ENCODE measurements at regions not wholly inside any gene's neighbourhood (a gene's known extent, or its start where the extent isn't known, plus 50 kb on each side); places are given as distances from the start of the nearest gene placed in this dataset.

DNA sequence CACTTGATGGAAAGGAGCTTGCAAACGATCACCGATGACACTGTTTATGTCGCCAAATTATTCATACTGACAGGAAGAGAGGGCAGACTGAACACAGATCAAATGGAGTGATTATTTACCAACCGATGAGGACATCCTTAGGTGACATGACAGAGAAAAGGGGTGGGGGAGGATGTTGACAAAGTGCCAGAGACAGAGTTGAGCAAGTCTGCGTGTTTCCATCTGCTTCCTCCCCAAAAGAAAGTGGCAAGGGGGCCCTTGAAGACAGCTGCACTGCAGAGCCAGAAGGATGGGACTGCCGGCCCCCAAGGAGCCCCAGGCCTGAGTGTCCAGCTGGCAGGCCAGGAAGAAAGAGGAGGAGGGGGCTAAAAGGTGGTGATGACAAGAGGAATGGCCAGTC lies 191.0 kb upstream of the RPL38 start:
- ChIA-PET POLR2A (ENCODE audit: unreplicated experiment) (no interaction called here), CTCF (no interaction called here)
- Histone ChIP-seq H3K4me1 (ENCODE audit: insufficient read depth, low read length) (no peaks in the 10 kb centered on the region), H3K79me2 (ENCODE audit: low read length) (no peaks in the 10 kb centered on the region), H2AFZ (ENCODE audit: low read length) (no peak overlapping the region), H3F3A (ENCODE audit: low read length, unreplicated experiment) (no peaks in the 10 kb centered on the region), H3K4me3 (ENCODE audit: low read length) (no peak overlapping the region), H3K9me2 (replicated peaks; ENCODE audit: low read length) (no peaks in the 10 kb centered on the region), H3K27ac (ENCODE audit: low read length) (no peak overlapping the region), H4K20me1 (ENCODE audit: low read length) (no peaks in the 10 kb centered on the region), H3K27me3 (ENCODE audit: low read length) (peaks cover 78% of the 10 kb centered on the region), H3K36me3 (ENCODE audit: low read depth, low read length) (no peaks in the 10 kb centered on the region), H3K4me2 (ENCODE audit: low read length) (no peak overlapping the region), H3K9ac (ENCODE audit: low read length) (no peak overlapping the region), H3K9me3 (ENCODE audit: low read length) (no peaks in the 10 kb centered on the region)
- no TSS peak for BruUV-seq (replicated peaks)
- ATAC-seq (no peak), DNase-seq (no peak)
- TF ChIP-seq, protein P1, sequence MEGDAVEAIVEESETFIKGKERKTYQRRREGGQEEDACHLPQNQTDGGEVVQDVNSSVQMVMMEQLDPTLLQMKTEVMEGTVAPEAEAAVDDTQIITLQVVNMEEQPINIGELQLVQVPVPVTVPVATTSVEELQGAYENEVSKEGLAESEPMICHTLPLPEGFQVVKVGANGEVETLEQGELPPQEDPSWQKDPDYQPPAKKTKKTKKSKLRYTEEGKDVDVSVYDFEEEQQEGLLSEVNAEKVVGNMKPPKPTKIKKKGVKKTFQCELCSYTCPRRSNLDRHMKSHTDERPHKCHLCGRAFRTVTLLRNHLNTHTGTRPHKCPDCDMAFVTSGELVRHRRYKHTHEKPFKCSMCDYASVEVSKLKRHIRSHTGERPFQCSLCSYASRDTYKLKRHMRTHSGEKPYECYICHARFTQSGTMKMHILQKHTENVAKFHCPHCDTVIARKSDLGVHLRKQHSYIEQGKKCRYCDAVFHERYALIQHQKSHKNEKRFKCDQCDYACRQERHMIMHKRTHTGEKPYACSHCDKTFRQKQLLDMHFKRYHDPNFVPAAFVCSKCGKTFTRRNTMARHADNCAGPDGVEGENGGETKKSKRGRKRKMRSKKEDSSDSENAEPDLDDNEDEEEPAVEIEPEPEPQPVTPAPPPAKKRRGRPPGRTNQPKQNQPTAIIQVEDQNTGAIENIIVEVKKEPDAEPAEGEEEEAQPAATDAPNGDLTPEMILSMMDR (conservative IDR thresholded peaks at IDR 0.05; ENCODE audit: low read depth, low read length): no peak
- TF ChIP-seq EZH2phosphoT487 (IDR thresholded peaks at IDR 0.05; ENCODE audit: borderline replicate concordance, low read length) (no peak), EZH2 (IDR thresholded peaks at IDR 0.05; ENCODE audit: low read length, unreplicated experiment) (no peak)
- intact Hi-C loops (cut with micrococcal nuclease): no loop called here

DNA sequence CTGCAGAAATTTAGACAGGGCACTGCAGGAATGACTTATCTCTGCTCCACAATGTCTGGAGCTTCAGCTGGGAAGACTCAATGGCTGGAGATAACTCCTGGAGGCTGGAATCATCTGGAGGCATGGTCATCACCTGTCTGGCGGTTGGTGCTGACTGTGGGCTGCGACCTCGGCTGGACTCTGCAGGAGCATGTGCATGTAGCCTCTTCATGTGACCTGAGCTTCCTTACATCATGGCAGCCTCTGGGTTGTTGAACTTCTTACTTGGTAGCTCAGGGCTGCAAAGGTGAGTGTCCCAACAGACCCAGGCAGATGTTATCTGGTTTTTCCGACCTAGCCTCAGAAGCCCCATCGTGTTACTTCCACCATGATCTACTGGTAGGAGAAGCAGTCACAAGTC lies 188.2 kb upstream of the RPL38 start:
- Histone ChIP-seq H3K27me3 (ENCODE audit: low read length) (peaks cover 82% of the 10 kb centered on the region), H3K27ac (ENCODE audit: low read length) (no peak overlapping the region), H2AFZ (ENCODE audit: low read length) (no peak overlapping the region), H3K36me3 (ENCODE audit: low read depth, low read length) (no peaks in the 10 kb centered on the region), H3K4me1 (ENCODE audit: insufficient read depth, low read length) (no peaks in the 10 kb centered on the region), H3K9me2 (replicated peaks; ENCODE audit: low read length) (no peaks in the 10 kb centered on the region), H3K9me3 (ENCODE audit: low read length) (no peaks in the 10 kb centered on the region), H3K4me3 (ENCODE audit: low read length) (no peak overlapping the region), H3K9ac (ENCODE audit: low read length) (no peak overlapping the region), H3K79me2 (ENCODE audit: low read length) (no peaks in the 10 kb centered on the region), H3K4me2 (ENCODE audit: low read length) (no peak overlapping the region), H4K20me1 (ENCODE audit: low read length) (no peaks in the 10 kb centered on the region), H3F3A (ENCODE audit: low read length, unreplicated experiment) (no peaks in the 10 kb centered on the region)
- no peak for DNase-seq
- no TSS peak for BruUV-seq (replicated peaks)
- ChIA-PET CTCF (no interaction called here), POLR2A (ENCODE audit: unreplicated experiment) (no interaction called here)
- no peak for TF ChIP-seq EZH2phosphoT487 (IDR thresholded peaks at IDR 0.05; ENCODE audit: borderline replicate concordance, low read length)
- TF ChIP-seq, protein P1 (conservative IDR thresholded peaks at IDR 0.05; ENCODE audit: low read depth, low read length): no peak
- no peak for TF ChIP-seq EZH2 (IDR thresholded peaks at IDR 0.05; ENCODE audit: low read length, unreplicated experiment)
- no peak for ATAC-seq
- intact Hi-C loops (cut with micrococcal nuclease): no loop called here

DNA sequence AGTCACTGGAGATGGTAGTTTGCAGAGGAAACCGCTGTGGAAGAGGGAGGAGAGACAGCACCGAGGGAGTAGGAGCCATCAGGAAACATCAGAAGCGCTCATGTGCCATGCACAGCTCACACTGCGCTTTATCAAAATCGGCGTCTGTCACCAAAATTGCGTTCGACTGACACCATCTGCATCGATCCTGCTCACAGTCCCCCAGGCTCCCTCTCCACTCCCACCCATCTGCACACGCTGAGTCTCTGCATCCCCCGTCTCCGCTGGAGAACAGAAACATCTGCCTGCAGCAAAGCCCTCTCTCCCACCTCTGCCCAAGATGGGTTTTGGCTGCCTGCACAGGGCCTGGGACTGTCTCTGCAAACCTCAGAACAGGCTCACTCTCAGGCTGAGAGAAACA lies 187.5 kb upstream of the RPL38 start:
- no peak overlapping the region for H3K4me3 ChIP-seq (ENCODE audit: low read length)
- TF ChIP-seq EZH2phosphoT487 (IDR thresholded peaks at IDR 0.05; ENCODE audit: borderline replicate concordance, low read length) (no peak), EZH2 (IDR thresholded peaks at IDR 0.05; ENCODE audit: low read length, unreplicated experiment) (no peak)
- TF ChIP-seq, protein P1 (conservative IDR thresholded peaks at IDR 0.05; ENCODE audit: low read depth, low read length): no peak
- H3K27me3 ChIP-seq (ENCODE audit: low read length): peaks cover 87% of the 10 kb centered on the region
- H3K9me2 ChIP-seq (replicated peaks; ENCODE audit: low read length): no peaks in the 10 kb centered on the region
- H4K20me1 ChIP-seq (ENCODE audit: low read length): no peaks in the 10 kb centered on the region
- H2AFZ ChIP-seq (ENCODE audit: low read length): no peak overlapping the region
- ChIA-PET POLR2A (ENCODE audit: unreplicated experiment) (no interaction called here), CTCF (no interaction called here)
- DNase-seq (no peak), ATAC-seq (no peak)
- H3K79me2 ChIP-seq (ENCODE audit: low read length): no peaks in the 10 kb centered on the region
- no peaks in the 10 kb centered on the region for H3F3A ChIP-seq (ENCODE audit: low read length, unreplicated experiment)
- no peak overlapping the region for H3K27ac ChIP-seq (ENCODE audit: low read length)
- intact Hi-C loops (cut with micrococcal nuclease): no loop called here
- H3K9me3 ChIP-seq (ENCODE audit: low read length): no peaks in the 10 kb centered on the region
- H3K36me3 ChIP-seq (ENCODE audit: low read depth, low read length): no peaks in the 10 kb centered on the region
- BruUV-seq (replicated peaks): no TSS peak
- H3K4me2 ChIP-seq (ENCODE audit: low read length): no peak overlapping the region
- H3K4me1 ChIP-seq (ENCODE audit: insufficient read depth, low read length): no peaks in the 10 kb centered on the region
- H3K9ac ChIP-seq (ENCODE audit: low read length): no peak overlapping the region

Measured in PC-3 (cell line).